NCI-H2107 treated with DMSO at 0.1 percent for 48 hours (cell line): ENCODE measurements at regions not wholly inside any gene's neighbourhood (a gene's known extent, or its start where the extent isn't known, plus 50 kb on each side); places are given as distances from the start of the nearest gene placed in this dataset.
"Not testable (repeated sequence)": the region's sequence is repeated elsewhere in the genome, so short reads cannot be mapped to it uniquely, and the experiment has no call there.

ENCODE experiments used
- DNase-seq: peaks from one replicate; lab custom pipeline; 2025; ENCODE audit not compliant: unreplicated experiment; lab: John Stamatoyannopoulos, UW

GRCh38 chr12:68387338-68387737, 55.2 kb upstream of the MDM1 start:
- no peak for DNase-seq

- DNase-seq = no peak
These were observed 57.1 kb upstream of the MDM1 start for GRCh38 chr12:68389305-68389704.

GRCh38 chr12:68391937-68392336, 59.8 kb upstream of the MDM1 start:
- DNase-seq = no peak

- DNase-seq = no peak
These were observed 60.2 kb upstream of the MDM1 start for GRCh38 chr12:68392376-68392775.

- no peak for DNase-seq
These were observed 61.3 kb upstream of the MDM1 start for GRCh38 chr12:68393417-68393816.

- DNase-seq = no peak
These were observed 65.5 kb upstream of the MDM1 start for GRCh38 chr12:68397566-68398158.

GRCh38 chr12:68398689-68399088, 66.5 kb upstream of the MDM1 start:
- DNase-seq = not testable (repeated sequence)

- DNase-seq = peak; percentile 95
These were observed 68.2 kb upstream of the MDM1 start for GRCh38 chr12:68400226-68400829.

- DNase-seq = no peak
These were observed 70.3 kb upstream of the MDM1 start for GRCh38 chr12:68402422-68402821.

GRCh38 chr12:68403296-68403695, 71.1 kb upstream of the MDM1 start:
- no peak for DNase-seq

GRCh38 chr12:68403711-68404110, 71.5 kb upstream of the MDM1 start:
- no peak for DNase-seq

- DNase-seq = no peak
These were observed 73.2 kb upstream of the MDM1 start for GRCh38 chr12:68405343-68405781.

- no peak for DNase-seq
These were observed 74.0 kb upstream of the MDM1 start for GRCh38 chr12:68406134-68406576.

GRCh38 chr12:68406911-68407310, 74.7 kb upstream of the MDM1 start:
- no peak for DNase-seq

GRCh38 chr12:68410018-68410660, 78.0 kb upstream of the MDM1 start:
- no peak for DNase-seq

GRCh38 chr12:68411371-68411770, 79.2 kb upstream of the MDM1 start:
- DNase-seq = no peak

- no peak for DNase-seq
These were observed 82.8 kb upstream of the MDM1 start for GRCh38 chr12:68414988-68415387.

- no peak for DNase-seq
These were observed 84.2 kb upstream of the MDM1 start for GRCh38 chr12:68416350-68416749.

- no peak for DNase-seq
These were observed 84.7 kb upstream of the MDM1 start for GRCh38 chr12:68416826-68417225.

- no peak for DNase-seq
These were observed 85.9 kb upstream of the MDM1 start for GRCh38 chr12:68418137-68418460.

GRCh38 chr12:68420225-68421010, 88.3 kb upstream of the MDM1 start:
- no peak for DNase-seq

GRCh38 chr12:68422159-68422558, 90.0 kb upstream of the MDM1 start:
- DNase-seq = no peak
